ENCODE measurements at regions not wholly inside any gene's neighbourhood (a gene's known extent, or its start where the extent isn't known, plus 50 kb on each side); places are given as distances from the start of the nearest gene placed in this dataset.

DNA sequence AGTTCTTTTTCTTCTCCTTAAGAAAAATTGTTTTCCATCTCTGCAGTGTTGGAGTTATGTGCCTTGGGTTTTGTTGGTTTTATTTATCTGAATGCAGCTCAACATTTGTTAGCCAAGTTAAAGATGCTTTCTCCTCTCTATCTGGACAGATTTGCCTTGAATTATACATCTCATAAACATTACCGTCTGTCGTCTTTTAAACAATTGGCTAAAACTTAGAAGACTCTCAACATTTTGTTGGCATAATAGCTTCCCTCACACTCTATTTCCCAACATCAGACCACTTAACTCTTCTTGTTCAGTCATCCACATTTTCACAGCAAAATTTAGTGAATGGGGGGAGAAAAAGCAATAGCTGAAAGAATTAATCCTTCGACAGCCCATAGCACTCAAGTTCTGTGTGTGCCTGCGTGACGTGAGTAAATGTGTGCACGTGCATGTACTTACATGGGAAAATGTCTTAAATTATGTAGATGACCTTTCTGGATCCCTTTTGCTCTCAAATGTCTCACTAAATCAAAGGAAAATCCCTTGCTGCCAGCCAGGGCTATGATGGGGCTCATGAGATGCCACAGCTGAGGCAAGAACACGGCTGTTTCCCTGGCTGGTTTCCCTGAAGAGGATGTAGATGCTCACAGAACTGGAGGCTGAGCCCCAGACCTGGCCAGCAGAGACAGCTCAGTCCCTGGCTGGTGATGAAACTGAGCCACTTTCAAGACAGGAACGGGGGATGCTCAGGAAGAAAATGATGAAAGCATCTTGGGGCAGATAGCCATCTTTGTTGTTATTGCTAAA, 382.2 kb downstream of the FBXW7 start:
- in situ Hi-C loops (cut with HindIII; ENCODE audit: low pct_unique_long_range_greater_than_20kb, low sequenced_read_pairs), result no loop called here
- DNase-seq (ENCODE audit: low read depth, low spot score), result no peak

DNA sequence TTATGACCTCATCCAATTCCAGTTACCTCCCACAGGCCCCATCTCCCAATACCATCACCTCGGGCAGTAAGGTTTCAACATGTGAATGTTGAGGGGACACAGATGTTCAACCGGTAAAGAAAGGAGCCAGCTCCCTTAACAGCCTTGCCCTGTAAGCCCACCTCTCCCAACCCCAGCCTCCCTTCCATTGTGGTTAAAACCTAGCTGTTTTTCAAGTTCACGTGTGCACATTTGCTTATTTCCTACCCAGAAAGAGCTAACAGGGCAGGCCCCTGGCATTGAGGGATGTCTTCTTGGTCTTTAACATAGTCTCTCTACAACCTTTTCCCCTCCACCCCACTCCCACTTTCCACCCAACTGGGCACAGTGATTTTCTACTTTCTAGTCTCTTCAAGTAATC, 385.7 kb downstream of the FBXW7 start:
- DNase-seq (ENCODE audit: low read depth, low spot score), result no peak
- in situ Hi-C loops (cut with HindIII; ENCODE audit: low pct_unique_long_range_greater_than_20kb, low sequenced_read_pairs), result no loop called here

DNA sequence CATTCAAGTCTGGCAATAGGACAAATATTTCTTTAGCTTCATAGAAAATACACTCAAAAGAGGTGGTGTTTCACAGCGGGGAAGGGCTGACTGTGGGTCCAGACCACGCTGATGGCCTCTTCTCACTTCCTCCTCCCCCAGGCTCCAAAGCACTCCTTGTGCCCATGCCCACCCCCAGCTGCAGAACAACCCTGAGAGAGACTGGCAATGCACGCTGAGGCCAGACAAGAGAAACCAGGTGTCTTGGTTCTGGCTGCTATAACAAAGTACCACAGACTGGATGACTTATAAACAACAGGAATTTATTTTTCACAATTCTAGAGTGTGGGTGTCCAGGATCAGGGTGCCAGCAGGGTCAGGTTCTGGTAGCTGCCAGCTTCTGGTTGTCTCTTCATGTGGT, 386.1 kb downstream of the FBXW7 start:
- in situ Hi-C loops (cut with HindIII; ENCODE audit: low pct_unique_long_range_greater_than_20kb, low sequenced_read_pairs), result no loop called here

DNA sequence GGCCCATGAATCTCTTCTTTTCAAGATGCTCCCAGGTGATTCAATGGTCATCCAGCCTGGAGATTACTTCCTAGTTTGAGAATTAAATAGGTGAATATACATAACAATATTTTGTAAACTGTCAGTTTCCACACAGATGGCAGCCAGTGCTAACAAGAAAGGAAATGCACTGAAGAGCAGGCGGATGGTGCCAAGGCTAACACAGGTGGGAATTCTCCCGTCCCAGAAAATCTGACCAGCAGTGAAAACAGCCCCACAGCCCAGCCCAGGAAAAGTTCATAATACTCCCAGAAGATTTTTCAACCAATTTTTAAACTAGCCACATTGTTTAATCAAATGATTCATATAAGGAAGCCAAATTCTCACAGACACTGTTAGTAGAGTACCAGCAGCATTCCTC, 387.2 kb upstream of the GATB start:
- DNase-seq (ENCODE audit: low read depth, low spot score), result no peak
- in situ Hi-C loops (cut with HindIII; ENCODE audit: low pct_unique_long_range_greater_than_20kb, low sequenced_read_pairs), result no loop called here

More for the DNA sequence above, 386.1 kb downstream of the FBXW7 start:
- DNase-seq (ENCODE audit: low read depth, low spot score), result no peak

DNA sequence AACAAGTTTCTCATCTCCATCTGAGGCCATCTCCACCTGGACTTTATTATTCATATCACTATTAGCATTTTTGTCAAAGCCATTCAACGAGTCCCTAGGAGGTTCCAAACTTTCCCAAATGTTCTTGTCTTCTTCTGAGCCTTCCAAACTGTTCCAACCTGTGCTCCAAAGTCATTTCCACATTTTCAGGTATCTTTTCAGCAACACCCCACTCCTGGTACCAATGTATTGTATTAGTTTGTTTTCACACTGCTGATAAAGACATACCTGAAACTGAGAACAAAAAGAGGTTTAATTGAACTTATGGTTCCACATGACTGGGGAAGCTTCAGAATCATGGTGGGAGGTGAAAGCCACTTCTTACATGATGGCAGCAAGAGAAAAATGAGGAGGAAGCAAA, 385.4 kb upstream of the GATB start:
- DNase-seq (ENCODE audit: low read depth, low spot score), result no peak
- in situ Hi-C loops (cut with HindIII; ENCODE audit: low pct_unique_long_range_greater_than_20kb, low sequenced_read_pairs), result no loop called here

DNA sequence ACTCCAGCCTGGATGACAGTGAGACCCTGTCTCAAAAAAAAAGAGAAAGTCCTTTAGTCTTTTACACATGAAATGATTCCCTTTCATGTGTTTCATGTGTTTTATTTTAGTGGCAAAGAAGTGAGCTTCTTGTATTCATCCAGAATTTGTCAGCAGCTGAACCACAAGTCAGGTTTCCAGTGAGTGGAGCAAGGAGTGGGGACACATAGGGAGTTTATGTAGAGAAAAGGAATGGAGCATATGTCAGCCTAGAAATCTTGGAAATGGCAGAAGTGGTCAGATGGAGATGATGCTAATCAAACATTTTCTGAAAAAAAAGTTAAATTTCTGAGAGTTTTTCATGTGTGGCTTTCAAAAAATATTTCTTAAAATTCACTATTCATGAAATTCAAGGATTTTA, 383.0 kb upstream of the GATB start:
- no peak for DNase-seq (ENCODE audit: low read depth, low spot score)
- in situ Hi-C loops (cut with HindIII; ENCODE audit: low pct_unique_long_range_greater_than_20kb, low sequenced_read_pairs), result no loop called here

DNA sequence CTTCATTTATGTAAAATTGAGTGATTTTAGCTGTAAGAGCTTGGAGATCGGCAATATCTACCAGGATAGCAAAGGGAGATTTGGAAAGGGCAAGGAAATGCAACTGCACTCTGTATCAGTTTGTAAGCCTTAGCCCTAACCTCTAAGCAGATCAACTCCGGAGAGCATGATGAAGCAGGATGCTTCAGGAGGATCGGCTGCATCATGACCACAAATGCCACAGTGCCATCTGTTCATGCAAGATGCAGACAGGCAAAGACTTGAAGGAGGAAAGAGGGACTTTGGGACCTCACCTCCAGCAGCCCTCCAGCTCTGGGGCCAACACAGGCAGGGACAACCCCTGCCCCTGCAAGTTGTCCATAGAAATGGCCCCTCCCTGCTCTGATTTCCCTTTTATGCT, 377.6 kb upstream of the GATB start:
- DNase-seq (ENCODE audit: low read depth, low spot score), result no peak
- in situ Hi-C loops (cut with HindIII; ENCODE audit: low pct_unique_long_range_greater_than_20kb, low sequenced_read_pairs), result no loop called here

DNA sequence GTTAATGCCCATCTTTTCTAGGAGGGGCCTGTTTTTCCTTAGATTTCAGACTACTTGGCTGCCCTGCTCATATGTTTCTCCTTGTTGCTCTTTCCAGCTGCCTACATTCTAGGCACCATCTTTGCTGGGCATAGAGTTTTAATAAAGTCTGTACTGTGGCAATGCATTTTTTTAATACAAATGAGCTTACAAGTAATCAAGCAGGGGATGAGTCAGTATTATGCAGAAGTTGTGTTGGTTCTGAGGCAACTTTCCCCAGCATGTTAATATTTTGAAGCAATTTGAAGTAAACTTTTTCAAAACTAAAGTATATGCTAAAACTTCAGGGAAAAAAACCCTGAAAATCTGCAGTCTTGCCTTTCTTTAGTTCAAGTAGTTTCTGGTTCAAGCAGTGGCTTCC, 372.0 kb upstream of the GATB start:
- DNase-seq (ENCODE audit: low read depth, low spot score), result no peak
- in situ Hi-C loops (cut with HindIII; ENCODE audit: low pct_unique_long_range_greater_than_20kb, low sequenced_read_pairs), result no loop called here

DNA sequence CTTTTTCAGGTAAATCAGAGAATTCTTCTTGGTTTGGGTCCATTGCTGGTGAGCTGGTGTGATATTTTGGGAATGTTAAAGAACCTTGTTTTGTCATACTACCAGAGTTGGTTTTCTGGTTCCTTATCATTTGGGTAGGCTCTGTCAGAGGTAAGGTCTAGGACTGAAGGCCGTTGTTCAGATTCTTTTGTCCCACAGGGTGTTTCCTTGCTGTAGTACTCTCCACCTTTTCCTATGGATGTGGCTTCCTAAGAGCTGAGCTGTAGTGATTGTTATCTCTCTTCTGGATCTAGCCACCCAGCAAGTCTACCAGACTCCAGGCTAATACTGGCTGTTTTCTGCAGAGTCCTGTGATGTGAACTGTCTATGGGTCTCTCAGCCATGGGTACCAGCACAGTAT, 367.5 kb upstream of the GATB start:
- no peak for DNase-seq (ENCODE audit: low read depth, low spot score)
- in situ Hi-C loops (cut with HindIII; ENCODE audit: low pct_unique_long_range_greater_than_20kb, low sequenced_read_pairs), result no loop called here

DNA sequence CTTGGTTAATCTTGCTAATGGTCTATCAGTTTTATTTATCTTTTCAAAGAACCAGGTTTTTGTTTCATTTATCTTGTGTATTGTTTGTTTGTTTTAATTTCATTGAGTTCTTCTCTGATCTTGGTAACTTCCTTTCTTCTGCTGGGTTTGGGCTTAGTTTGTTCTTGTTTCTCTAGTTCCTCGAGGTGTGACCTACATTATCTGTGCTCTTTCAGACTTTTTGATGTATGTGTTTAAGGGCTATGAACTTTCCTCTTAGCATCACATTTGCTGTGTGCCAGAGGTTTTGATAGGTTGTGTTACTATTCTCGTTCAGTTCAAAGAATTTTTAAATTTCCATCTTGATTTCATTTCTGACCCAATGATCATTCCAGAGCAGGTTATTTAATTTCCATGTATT, 365.4 kb upstream of the GATB start:
- no peak for DNase-seq (ENCODE audit: low read depth, low spot score)
- in situ Hi-C loops (cut with HindIII; ENCODE audit: low pct_unique_long_range_greater_than_20kb, low sequenced_read_pairs), result no loop called here

DNA sequence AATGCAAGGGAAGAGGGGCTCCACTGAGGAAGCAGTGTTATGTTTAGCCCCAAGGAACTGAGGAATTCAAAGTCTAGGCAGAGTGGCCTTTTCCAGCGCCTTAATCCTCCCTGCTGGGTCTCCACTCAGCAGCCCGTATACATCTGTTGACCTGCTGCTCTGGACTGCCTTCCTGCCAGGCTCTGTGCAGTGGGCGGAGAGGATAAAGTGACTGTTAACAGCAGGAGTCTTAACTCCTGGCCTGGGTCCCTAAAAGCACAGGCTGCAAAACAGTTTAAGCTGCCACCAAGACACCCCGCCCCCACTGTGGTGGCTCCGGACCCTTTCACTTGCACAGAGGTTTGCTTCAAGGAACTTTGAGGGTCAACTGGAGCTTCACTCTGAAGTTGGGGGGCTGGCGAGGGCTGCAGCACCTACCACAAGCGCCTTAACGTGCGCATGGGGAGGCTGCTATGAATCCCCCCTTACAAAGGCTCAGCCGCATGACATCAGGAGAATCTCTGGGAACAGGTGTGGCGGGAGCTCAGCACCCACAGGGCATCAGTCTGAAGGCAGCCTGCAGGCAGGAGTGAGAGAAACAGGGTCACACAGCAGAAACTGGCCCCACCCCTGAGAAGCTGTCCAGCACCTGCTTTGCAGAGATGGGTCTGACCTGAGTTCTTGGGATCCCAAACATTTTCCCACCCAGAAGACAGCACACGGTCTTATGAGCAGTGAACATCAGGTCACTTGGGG, 358.2 kb upstream of the GATB start:
- no peak for DNase-seq (ENCODE audit: low read depth, low spot score)
- in situ Hi-C loops (cut with HindIII; ENCODE audit: low pct_unique_long_range_greater_than_20kb, low sequenced_read_pairs), result no loop called here

DNA sequence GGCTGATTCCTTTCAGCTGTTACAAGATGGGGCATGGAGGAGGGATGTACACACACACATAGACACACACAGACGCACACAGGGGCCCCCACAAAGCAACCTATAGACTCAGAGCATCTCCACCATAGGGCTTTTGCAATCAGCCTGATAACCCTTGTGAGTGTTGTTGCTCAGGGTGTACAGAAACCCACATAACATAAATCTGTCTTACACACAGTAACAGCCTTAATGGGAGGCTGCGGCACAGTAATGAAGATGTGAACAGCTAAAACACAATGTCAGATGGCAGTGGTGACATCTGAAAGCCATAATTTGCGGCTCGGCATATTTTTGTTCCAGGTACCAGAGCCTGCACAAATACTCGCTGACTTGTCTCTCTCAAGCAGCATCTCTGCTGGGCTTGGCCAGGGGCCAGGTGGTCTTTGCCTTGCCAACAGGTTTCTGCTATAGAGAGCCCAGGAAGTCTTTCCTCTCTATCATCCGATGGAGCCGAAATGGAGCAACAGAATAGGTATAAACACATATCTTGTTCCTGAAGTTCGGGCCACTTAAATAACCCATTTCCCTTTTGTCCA, 357.2 kb upstream of the GATB start:
- DNase-seq (ENCODE audit: low read depth, low spot score), result no peak
- in situ Hi-C loops (cut with HindIII; ENCODE audit: low pct_unique_long_range_greater_than_20kb, low sequenced_read_pairs), result no loop called here

DNA sequence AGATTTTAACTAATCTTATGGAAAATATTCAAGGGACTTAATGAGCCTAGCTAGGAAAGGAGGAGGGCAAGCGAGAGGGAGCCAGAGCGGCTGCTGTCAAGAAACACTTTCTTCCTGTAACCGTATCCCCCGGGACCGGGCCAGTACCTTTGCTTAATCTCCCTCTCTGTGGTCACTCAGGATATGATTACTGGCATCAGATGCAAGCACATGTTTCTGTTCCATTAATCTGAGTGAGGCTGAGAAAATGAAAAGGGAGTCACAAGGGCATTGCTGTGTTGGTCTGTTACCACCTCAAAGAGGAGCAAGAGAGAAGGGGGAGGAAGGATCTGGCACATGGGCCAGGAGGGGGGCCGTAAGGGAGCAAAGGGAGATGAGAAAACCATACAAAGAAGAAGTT, 356.7 kb upstream of the GATB start:
- no peak for DNase-seq (ENCODE audit: low read depth, low spot score)
- in situ Hi-C loops (cut with HindIII; ENCODE audit: low pct_unique_long_range_greater_than_20kb, low sequenced_read_pairs), result no loop called here

DNA sequence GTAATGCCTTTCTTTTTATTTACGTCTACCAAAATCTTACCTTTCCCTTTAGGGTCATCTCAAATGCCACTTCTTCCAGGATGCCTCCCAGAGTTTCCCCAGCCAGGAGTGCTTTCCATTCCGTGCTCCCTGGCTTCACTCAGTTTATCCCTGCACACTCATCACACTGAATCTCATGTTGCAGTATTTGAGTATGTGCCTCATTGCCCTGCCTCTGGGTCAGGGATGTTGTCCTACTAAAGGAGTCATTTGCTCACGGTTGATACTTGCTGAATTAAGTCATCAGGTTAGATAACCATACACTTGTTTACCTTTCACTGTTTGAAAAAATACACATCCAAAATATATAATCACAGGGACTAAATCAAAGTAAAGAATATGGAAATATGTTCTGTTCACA, 356.2 kb upstream of the GATB start:
- no peak for DNase-seq (ENCODE audit: low read depth, low spot score)
- in situ Hi-C loops (cut with HindIII; ENCODE audit: low pct_unique_long_range_greater_than_20kb, low sequenced_read_pairs), result no loop called here

DNA sequence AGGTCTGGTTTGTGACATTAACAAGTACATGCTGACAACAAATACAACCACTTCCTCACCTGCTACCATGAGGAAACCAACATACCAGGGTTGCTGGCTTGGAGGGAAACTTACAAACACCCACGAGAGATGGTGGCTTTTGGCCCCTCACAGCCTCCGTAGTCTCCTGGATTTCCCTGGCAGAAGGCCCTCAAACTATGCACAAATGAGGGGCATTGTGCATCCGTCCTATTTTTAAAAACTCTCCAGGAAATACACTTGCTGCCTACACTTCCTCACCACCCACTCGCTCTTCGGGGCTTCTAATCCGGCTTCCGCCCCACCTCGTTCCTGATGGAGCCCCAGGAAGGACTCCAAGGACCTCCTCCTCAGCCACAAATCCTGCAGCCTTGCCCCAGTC, 355.0 kb upstream of the GATB start:
- no peak for DNase-seq (ENCODE audit: low read depth, low spot score)
- in situ Hi-C loops (cut with HindIII; ENCODE audit: low pct_unique_long_range_greater_than_20kb, low sequenced_read_pairs), result no loop called here

DNA sequence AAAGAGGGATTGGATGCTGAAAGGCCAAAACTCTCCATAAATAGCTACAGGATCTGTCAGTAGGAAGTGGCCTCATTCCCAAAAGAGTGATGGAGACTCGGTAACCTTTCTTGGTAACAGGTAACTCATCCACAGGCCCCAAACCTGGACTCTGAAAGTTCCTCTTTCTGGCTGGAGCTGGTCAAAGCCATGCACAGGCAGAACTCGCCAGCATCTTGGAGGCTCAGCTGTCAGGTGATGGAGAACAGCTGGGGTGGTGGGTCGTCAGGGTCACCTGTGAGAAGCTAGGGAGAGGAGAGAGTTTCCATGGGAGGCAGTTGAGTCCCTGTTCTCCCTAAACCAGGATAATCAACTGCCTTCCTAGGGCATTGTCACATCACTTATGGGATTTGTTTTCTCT, 354.3 kb upstream of the GATB start:
- in situ Hi-C loops (cut with HindIII; ENCODE audit: low pct_unique_long_range_greater_than_20kb, low sequenced_read_pairs), result no loop called here
- no peak for DNase-seq (ENCODE audit: low read depth, low spot score)

DNA sequence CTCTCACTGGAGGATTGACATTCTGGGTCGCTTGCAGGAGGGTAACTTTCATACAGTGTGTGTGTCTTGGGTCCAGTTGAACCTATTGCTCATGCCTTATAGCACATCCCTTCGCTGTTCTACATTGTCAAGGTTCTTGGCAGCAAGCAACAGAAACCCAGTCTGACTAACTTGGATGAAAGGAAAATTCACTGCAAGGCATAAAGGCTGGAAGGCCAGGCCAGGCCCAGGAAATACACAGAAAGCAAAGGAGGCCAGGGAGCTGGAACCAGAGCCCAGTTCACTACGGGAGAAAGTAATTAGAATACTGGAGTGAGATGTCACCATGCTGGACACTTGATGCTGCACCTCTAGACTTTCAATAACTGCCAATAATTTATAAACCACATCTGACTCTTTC, 353.8 kb upstream of the GATB start:
- DNase-seq (ENCODE audit: low read depth, low spot score), result no peak
- in situ Hi-C loops (cut with HindIII; ENCODE audit: low pct_unique_long_range_greater_than_20kb, low sequenced_read_pairs), result no loop called here

DNA sequence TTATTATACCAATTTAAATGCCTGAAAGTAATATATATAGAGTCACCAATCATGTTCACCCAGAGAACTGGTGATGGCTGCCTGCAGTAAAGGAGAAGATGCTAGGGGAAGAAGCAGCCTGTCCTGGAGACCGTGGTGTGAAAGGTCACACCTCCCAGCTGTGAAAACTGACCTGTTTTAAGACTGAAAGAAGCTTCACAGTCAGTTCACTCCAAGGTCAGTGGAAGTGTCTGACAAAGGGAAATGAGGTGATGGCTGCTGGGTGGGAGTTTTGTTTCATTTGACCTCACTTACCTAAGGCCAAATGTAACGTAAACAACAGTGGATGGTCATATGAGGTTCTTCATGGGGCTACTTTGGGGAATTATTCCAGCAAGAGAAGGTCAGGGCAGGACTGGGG, 352.1 kb upstream of the GATB start:
- in situ Hi-C loops (cut with HindIII; ENCODE audit: low pct_unique_long_range_greater_than_20kb, low sequenced_read_pairs), result no loop called here
- DNase-seq (ENCODE audit: low read depth, low spot score), result no peak

DNA sequence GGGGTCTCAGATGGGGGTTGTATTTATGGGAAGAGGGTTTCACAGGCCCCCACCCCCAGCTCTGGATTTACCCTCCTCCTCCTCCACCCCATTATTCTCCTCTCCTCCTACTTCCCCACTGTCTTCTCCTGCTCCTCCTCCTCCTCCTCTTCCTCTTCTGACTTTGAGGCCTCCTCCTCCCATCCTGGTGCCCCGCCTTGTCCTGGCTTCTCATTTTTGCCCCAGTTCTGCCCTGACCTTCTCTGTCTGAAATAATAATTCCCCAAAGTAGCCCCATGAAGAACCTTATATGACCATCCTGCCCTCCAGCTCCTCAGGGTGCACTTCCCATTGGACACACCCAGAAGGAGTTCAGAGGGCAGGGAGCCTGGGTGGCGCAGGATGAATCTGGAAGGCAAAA, 351.4 kb upstream of the GATB start:
- no peak for DNase-seq (ENCODE audit: low read depth, low spot score)
- in situ Hi-C loops (cut with HindIII; ENCODE audit: low pct_unique_long_range_greater_than_20kb, low sequenced_read_pairs), result no loop called here
